ENCODE measurements at regions not wholly inside any gene's neighbourhood (a gene's known extent, or its start where the extent isn't known, plus 50 kb on each side); places are given as distances from the start of the nearest gene placed in this dataset.

DNA sequence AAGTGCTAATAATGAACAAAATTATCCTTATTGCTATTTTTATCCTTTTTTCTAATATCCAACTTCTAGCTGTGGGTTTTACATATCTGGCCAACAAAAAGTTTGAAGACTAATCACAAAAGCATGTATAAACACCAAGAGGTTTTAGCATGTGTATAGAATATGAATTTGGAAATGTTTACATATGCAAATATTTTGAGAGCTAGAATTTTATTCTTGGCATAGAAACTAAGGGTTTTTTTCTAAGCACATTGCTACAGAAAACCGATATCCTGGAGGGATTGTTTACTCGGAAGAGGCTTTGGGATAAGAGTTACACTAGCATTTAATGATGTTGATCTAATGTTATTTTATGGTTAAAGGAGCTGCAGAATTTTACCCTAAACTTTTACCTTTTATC lies 392.1 kb downstream of the EFNB2 start:
- TF ChIP-seq, protein P1, sequence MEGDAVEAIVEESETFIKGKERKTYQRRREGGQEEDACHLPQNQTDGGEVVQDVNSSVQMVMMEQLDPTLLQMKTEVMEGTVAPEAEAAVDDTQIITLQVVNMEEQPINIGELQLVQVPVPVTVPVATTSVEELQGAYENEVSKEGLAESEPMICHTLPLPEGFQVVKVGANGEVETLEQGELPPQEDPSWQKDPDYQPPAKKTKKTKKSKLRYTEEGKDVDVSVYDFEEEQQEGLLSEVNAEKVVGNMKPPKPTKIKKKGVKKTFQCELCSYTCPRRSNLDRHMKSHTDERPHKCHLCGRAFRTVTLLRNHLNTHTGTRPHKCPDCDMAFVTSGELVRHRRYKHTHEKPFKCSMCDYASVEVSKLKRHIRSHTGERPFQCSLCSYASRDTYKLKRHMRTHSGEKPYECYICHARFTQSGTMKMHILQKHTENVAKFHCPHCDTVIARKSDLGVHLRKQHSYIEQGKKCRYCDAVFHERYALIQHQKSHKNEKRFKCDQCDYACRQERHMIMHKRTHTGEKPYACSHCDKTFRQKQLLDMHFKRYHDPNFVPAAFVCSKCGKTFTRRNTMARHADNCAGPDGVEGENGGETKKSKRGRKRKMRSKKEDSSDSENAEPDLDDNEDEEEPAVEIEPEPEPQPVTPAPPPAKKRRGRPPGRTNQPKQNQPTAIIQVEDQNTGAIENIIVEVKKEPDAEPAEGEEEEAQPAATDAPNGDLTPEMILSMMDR (IDR thresholded peaks at IDR 0.05; ENCODE audit: low read depth, low read length), result no peak
- TF ChIP-seq EZH2phosphoT487 (IDR thresholded peaks at IDR 0.05; ENCODE audit: low read depth), result no peak

Measured in OCI-LY3 (cell line).